Sigmoid colon (tissue), 6 donors: ENCODE measurements at regions not wholly inside any gene's neighbourhood (a gene's known extent, or its start where the extent isn't known, plus 50 kb on each side); places are given as distances from the start of the nearest gene placed in this dataset.

Experiments used
- DNase-seq: peaks from one replicate; pipeline ENCODE4 v3.0.0-alpha.2; 2019
- H3K27ac ChIP-seq, 4 donors: fragments of 200-600 bp; sonication (generic); one replicate each; pipeline ENCODE4 v1.5.1; 2016 to 2019; ENCODE audit warnings: mild to moderate bottlenecking in 1 of 4
- H3K27me3 ChIP-seq, 3 donors: fragments of 200-600 bp; sonication (generic); one replicate each; pipeline ENCODE4 v1.5.1; 2019; ENCODE audit warnings: mild to moderate bottlenecking in 1 of 3
- H3K36me3 ChIP-seq, 4 donors: fragments of 200-600 bp; sonication (generic); one replicate each; pipeline ENCODE4 v1.5.1; 2016 to 2019
- H3K4me1 ChIP-seq, 4 donors: fragments of 200-600 bp; sonication (generic); one replicate each; pipeline ENCODE4 v1.5.1; 2017 to 2019
- H3K4me3 ChIP-seq, 4 donors: fragments of 200-600 bp; sonication (generic); one replicate each; pipeline ENCODE4 v1.5.1; 2017 to 2019; ENCODE audit warnings: mild to moderate bottlenecking in 2 of 4, moderate library complexity in 1 of 4
- H3K9me3 ChIP-seq, 4 donors: fragments of 200-600 bp in 3 of 4; sonication (generic) in 3 of 4; one replicate each; pipeline versions ENCODE4 v1.5.1 to v1.6.1; 2013 to 2019
- CTCF ChIP-seq, 4 experiments: fragments of 450-650 bp in 3 of 4; fragments of 200-600 bp in 1 of 4; IDR thresholded peaks; one replicate each; pipeline ENCODE4 v1.5.1; 2016 to 2019; ENCODE audit warnings: antibody characterized with exemption in 4 of 4, mild to moderate bottlenecking in 3 of 4, moderate library complexity in 2 of 4
- EP300 ChIP-seq, 4 donors: sonication (generic); formaldehyde crosslinking; IDR thresholded peaks; one replicate each; pipeline ENCODE4 v1.6.1; 2017; ENCODE audit warnings: antibody characterized with exemption in 4 of 4
- POLR2A ChIP-seq, 2 donors: fragments of 450-650 bp; IDR thresholded peaks; one replicate each; pipeline ENCODE4 v1.6.1; 2016; ENCODE audit warnings: antibody characterized with exemption in 2 of 2, mild to moderate bottlenecking in 2 of 2, moderate library complexity in 2 of 2
- POLR2AphosphoS5 ChIP-seq, 4 donors: sonication (generic); formaldehyde crosslinking; IDR thresholded peaks; one replicate each; pipeline ENCODE4 v1.6.1; 2017; ENCODE audit warnings: antibody characterized with exemption in 4 of 4
- WGBS, 2 donors: extraction: QIAGEN DNeasy Blood & Tissue Kit; methylation state at CpG; one replicate each; pipeline ENCODE4 v1.1.7; 2013; 5-methylcytosine and 5-hydroxymethylcytosine counted together
- intact Hi-C: fragments of 100-400 bp; cut with DNase I; formaldehyde crosslinking; loops from one replicate; pipeline ENCODE4 v1.15.1; 2023
- donor health status: healthy with polysubstance abuse.
- donor health status: healthy.

DNA sequence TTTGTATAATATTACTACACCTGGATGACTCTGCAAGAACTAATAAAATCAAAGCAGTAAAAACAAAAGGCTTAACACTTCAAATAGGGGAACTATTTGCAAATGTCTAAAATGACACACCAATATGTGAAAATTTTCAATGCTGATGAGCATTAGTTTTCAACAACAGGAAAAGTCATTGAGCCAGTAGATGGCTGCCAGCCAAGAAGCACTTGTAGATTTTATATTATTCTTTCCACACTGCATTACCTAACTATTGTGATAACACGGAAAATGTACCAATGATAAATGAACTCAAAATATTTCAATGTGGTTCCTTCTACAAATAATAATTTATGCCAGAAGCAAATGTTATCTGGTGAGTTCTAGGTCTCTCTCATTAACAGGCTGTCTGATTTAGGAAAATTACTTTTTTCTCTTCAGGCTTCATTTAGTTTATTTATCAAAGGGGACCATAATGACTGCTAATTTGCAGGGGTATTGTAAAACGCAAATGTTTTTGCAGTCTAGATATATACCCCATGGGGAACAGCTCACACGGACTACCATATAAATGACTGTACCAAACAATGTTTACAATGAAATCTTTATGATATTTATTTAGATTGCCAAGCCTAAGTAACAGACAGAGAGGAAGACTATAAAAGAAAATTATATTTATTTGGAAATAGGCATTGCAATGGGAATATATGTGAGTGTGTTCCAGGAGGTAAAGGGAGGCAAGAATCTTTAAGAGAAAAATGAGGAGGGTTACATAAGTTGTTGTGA is 407.8 kb downstream of the LIG4 start:
- TF ChIP-seq CTCF (IDR thresholded peaks at IDR 0.05) (no peak), POLR2AphosphoS5 (IDR thresholded peaks at IDR 0.05) (no peak), POLR2A (IDR thresholded peaks at IDR 0.05) (no peak), EP300 (IDR thresholded peaks at IDR 0.05) (no peak)
- 13 to 57% methylated on average over 3 of the region's 3 CpGs for WGBS, 2 donors
- Histone ChIP-seq H3K27me3 (no peaks in the 10 kb centered on the region), H3K4me3 (no peak overlapping the region), H3K4me1 (no peaks in the 10 kb centered on the region), H3K9me3 (no peaks in the 10 kb centered on the region), H3K27ac (no peak overlapping the region), H3K36me3 (no peaks in the 10 kb centered on the region)
- DNase-seq: no peak
- intact Hi-C loops: no loop called here

DNA sequence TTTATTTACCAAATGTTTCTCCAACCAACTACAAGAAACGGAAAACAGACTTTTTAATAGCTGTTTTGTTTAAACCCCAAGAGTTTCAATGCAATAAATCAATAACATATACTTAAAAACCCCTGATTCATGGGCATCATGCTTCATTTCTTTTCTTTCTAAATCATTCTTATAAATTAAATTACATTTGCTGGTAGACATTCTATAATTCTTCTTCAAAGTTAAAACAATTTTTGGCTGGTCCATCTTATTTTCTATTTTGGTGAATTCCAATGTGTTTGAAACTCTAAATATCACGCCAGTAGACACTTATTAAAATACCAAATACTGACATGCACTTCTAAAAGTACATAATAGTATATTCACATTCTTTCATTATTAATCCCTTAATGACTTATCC is 408.6 kb downstream of the LIG4 start:
- Histone ChIP-seq H3K27ac (no peak overlapping the region), H3K27me3 (no peaks in the 10 kb centered on the region), H3K4me3 (no peak overlapping the region), H3K36me3 (no peaks in the 10 kb centered on the region), H3K4me1 (no peaks in the 10 kb centered on the region), H3K9me3 (no peaks in the 10 kb centered on the region)
- intact Hi-C loops: no loop called here
- DNase-seq: no peak
- TF ChIP-seq CTCF (IDR thresholded peaks at IDR 0.05) (no peak), POLR2AphosphoS5 (IDR thresholded peaks at IDR 0.05) (no peak), POLR2A (IDR thresholded peaks at IDR 0.05) (no peak), EP300 (IDR thresholded peaks at IDR 0.05) (no peak)
- 62 to 73% methylated on average over 2 of the region's 2 CpGs for WGBS, 2 donors

DNA sequence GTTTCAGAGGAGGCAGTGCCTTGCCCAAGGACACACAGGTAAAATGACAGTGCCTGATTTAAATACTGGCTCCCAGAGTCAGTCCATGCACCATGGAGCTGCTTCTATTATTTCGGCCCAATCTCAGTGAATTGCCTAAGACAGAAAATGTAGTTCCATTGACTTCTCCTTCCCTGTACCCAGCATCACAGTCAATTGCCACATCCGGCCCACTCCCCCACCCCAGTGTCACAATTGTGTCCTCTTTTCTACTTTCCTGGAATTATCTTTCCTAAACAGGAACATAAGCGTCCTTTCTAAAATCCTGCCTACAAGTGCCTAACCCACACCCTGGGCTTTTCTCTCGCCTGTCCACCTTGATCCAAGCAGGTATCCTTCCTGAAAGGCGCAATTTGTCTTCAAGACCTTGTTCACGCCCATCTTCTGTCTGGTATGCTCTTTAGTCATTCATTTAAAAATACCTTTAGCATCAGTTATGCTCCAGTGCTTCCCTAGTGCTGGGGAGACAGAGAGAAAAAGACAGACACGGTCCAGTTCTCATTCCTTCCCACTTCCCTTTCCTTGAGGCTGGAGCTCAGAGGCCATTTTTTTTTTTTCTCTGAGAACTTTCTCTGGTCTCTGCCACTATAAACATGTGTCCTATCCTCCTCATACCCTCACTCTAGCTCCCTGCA is 411.4 kb downstream of the LIG4 start:
- Histone ChIP-seq H3K36me3 (no peaks in the 10 kb centered on the region), H3K4me1 (no peaks in the 10 kb centered on the region), H3K27me3 (no peaks in the 10 kb centered on the region), H3K27ac (no peak overlapping the region), H3K4me3 (no peak overlapping the region), H3K9me3 (no peaks in the 10 kb centered on the region)
- intact Hi-C loops: no loop called here
- TF ChIP-seq POLR2A (IDR thresholded peaks at IDR 0.05) (no peak), CTCF (IDR thresholded peaks at IDR 0.05) (no peak), POLR2AphosphoS5 (IDR thresholded peaks at IDR 0.05) (no peak)
- WGBS, 2 donors: 70 to 79% methylated on average over 7 of the region's 7 CpGs
- DNase-seq: no peak

DNA sequence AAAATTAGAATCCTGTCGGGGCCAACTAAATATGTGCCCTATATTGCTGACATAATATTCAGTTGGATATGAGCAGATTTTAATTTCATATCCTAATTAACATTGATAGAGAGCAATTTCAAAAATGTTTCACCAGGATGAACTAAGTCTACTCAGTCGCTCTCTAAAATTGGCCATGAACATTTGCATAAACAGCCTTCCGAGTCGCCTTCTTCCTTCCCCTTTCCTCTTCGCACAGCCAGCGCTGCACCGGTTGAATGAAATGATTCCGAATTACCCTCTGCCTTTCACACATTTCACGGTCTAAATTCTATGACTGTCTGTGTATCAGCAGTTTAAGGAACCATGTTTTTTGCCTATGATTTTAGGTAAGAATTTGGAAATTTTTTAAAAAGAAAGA is 413.7 kb downstream of the LIG4 start:
- Histone ChIP-seq H3K27ac (no peak overlapping the region), H3K36me3 (no peaks in the 10 kb centered on the region), H3K4me3 (no peak overlapping the region), H3K4me1 (no peaks in the 10 kb centered on the region), H3K9me3 (no peaks in the 10 kb centered on the region), H3K27me3 (no peaks in the 10 kb centered on the region)
- no peak for DNase-seq
- intact Hi-C loops: no loop called here
- WGBS, 2 donors: 71 to 83% methylated on average over 9 of the region's 9 CpGs
- TF ChIP-seq POLR2AphosphoS5 (IDR thresholded peaks at IDR 0.05): no peak
- no peak for TF ChIP-seq CTCF (IDR thresholded peaks at IDR 0.05)
- TF ChIP-seq POLR2A (IDR thresholded peaks at IDR 0.05): no peak
- no peak for TF ChIP-seq EP300 (IDR thresholded peaks at IDR 0.05)
